G401 (cell line): ENCODE measurements at regions not wholly inside any gene's neighbourhood (a gene's known extent, or its start where the extent isn't known, plus 50 kb on each side); places are given as distances from the start of the nearest gene placed in this dataset.
A peak's percentile ranks its signal among the peaks of the same experiment; 100 is the strongest.

Experiments
- DNase-seq: peaks from one replicate; pipeline ENCODE4 v3.0.0-alpha.2; 2015; ENCODE audit warnings: low spot score
- in situ Hi-C: cut with HindIII; loops from 2 replicates; pipeline ENCODE4 v1.10.0; 2016; ENCODE audit warnings: low sequenced_read_pairs, mixed read lengths

DNA sequence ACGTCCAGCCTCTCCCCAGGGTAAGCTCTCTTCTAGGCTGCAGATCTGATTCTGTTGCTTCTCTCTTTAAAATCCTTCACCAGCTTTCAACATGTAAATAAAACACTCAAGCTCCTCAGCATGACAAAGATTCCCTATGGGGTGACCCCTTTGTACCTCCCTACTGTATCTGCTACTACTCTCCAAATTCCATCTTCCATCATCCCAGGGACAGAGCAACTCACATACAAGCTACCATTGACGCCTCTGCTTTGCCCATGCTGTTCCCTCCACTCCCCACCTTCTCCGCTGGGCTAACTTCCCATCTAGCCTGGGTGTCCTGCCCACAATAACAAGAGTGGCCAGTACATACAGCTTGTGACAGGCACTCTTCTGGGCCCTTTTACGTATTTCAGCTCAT lies 207.5 kb upstream of the ZBED5 start:
- in situ Hi-C loops, result no loop called here
- no peak for DNase-seq

DNA sequence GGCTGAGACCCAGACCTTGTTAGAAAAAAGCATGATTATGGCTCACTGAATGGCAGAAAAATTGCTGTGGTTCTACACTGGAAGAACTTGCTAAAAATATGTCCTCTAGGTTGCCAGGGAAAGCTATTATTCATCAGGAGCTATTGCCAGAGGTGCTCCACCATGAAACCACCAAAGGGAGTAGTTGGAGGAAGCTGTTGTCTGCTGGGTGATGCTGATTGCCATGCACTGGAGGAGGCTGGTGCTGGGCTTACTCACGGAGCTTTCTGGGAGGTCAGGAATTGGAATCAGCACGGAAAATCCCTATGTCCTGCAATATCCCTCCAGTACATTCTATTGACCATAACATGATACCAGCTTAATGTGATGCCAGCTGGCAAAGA lies 199.6 kb upstream of the ZBED5 start:
- no peak for DNase-seq
- in situ Hi-C loops, result no loop called here

DNA sequence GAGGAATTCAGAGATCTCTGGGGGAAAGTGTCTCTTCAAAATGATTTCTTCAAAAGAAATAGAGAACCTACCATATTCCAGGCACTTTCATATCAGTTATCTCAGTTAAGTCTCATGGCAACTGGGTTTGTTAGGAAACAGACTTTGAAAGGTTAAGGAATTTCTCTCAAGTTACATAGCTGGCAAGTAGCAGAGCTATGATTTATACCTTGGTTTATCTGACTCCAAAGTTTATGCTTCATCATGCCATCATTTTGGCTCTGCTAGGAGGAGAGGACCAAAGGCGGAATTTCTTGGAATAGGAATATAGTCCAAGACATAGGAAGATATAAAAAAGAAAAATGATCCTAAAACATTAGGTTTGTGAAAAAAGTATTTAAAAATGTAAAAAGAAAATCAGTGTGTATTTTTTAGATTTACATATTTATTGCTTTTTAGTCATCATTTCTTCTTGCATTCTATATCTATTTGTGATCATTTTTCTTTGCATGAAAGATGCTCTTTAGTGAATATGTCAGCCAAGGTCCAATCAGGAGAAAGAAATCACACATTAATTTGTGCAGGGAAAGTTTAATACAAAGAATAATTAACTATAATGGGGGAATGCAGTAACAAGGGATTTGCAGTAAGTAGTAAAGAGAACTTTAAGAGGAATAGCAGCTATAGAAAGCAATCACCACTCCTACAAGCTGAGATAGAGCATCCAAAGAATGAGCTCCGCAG lies 199.1 kb upstream of the ZBED5 start:
- DNase-seq, result no peak
- in situ Hi-C loops, result no loop called here

DNA sequence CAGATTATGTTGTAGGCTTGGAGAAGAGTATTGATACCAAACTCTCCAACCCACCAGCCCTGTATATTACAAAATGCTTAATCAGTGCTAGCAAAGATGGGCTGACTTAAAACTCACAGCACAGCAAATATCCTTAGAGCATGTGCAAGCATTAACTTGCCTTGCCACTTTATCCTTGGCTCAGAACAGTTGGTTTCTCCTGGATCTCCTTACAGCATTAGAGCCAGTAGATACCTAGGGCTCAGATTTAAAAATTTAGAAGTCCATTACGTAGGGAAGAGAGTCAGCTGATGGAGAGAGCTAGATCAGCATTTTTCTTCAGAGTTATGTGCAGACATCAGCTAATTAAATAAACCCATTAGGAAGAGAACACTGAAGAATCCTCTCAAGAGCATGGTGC lies 198.5 kb upstream of the ZBED5 start:
- DNase-seq, result no peak
- in situ Hi-C loops, result no loop called here

DNA sequence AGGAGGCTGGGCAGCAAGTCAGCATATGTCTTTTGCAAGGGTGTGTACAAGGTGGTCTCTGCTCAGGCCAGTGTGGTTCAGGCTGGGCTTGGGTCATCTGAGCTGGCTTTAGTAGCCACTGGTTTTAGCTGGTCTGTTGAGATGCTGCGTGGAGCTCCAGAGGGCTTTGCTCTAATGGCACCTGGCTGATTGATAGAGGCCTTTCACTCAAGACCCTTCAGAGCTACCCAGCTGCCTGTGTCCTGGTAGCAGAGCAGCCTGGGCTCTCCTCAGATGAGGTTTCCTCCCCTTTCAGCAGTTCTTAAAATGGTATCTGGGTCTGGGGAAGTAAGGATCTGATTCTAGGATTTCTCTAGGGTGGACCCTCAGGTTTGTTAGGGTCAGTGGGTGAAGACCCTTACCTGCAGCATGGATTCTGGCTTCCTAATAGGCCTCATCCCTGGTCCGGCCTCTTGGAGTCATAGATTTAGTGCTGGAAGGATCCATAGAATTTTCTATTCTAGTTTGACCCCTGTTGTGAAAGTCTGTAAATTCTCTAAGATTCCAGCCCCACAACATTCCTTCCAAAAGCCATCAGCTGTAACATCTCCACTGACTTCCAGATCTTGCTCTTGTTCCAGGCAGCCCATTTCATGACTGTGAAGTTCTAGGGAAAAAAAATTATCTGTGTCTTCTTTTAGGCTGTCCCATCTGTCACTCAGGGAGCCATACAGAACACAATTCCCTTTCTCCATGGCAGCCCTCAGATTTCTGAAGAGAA lies 190.2 kb upstream of the ZBED5 start:
- DNase-seq, result no peak
- in situ Hi-C loops, result no loop called here

GRCh38 chr11:11046781-11047180 lies 188.9 kb upstream of the ZBED5 start:
- in situ Hi-C loops, result no loop called here
- DNase-seq, result no peak

- peak; percentile 91 for DNase-seq
- in situ Hi-C loops, result no loop called here
Observed at GRCh38 chr11:11045156-11045930, 187.5 kb upstream of the ZBED5 start.

GRCh38 chr11:11044137-11044855 lies 186.4 kb upstream of the ZBED5 start:
- in situ Hi-C loops, result no loop called here
- peak; percentile 94 for DNase-seq

GRCh38 chr11:11043721-11044120 lies 185.9 kb upstream of the ZBED5 start:
- peak; percentile 82 for DNase-seq
- in situ Hi-C loops, result no loop called here

DNA sequence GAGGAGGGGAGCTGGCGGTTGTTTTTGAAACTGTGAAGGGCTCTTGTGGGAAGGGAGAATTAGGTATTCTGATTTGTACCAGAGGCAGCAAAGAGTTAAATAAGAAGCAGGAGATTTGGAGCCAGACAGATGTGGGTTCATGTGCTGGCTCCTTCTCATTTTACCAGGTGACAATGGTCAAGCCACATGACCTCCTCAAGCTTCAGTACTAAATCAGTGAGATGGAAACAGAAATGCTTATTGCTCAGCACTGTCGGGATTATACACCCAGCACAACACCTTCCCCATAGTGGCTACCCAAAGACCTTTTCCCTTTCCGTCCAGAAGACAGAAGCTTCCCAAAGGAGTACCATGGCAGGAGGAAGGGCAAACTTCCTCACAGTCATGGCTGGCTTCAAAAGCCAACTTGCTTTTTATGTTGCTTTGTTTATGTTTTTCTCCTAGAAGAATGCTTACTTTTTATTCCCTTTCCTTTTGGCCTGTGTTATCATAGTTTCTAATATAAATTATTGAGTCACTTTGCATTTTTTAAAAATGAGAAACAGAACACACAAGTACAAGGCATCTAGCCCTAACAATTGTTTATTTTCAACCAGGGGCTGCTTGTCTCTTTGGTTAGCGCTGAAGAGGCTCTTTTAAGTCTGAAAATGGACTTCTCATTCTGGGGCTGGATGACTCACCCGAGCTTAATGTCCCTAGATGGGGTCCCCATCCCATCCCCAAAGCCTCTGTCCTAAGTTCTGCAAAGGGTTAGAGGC lies 181.5 kb upstream of the ZBED5 start:
- in situ Hi-C loops, result no loop called here
- DNase-seq, result no peak

DNA sequence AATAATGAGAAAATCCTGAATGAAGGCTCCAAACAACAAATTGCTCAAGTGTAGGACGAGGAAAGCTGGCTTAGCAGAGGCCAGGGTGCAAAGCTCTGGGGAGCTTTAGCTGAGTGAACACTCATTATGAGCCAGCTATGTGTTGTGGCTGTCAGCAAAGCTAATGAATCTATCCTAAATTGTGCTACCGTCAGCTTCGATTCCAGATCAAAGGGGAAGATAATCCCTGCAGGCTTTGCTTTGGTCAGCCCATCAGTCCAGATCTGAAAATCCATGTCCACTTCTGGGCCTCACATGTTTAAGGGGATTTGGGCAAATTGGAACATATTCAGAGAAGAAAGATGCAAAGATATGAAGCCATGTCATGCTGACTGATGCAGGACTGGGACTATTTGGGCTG lies 180.9 kb upstream of the ZBED5 start:
- in situ Hi-C loops, result no loop called here
- no peak for DNase-seq

DNA sequence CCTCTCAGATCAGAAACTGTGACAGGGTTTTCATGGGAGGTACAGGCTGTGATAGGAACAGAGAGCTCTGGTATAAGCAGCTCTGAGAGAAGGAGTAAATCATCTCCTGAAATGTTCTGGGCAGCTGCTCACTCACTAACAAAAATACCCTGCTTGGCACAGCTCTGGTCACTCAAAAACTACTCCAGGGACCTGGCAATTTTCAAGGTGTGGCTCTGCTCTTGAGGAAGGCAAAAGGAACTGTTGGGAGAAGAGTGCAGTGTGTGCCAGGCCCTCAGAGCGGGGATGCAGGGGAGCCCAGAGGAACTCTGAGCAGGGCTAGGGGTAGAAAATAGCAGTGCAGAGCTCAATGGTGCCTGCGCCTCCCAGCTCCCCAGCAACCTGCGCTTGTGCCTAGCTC lies 180.5 kb upstream of the ZBED5 start:
- in situ Hi-C loops, result no loop called here
- no peak for DNase-seq

- in situ Hi-C loops, result no loop called here
- peak; percentile 91 for DNase-seq
Observed at GRCh38 chr11:11036848-11037732, 179.2 kb upstream of the ZBED5 start.

DNA sequence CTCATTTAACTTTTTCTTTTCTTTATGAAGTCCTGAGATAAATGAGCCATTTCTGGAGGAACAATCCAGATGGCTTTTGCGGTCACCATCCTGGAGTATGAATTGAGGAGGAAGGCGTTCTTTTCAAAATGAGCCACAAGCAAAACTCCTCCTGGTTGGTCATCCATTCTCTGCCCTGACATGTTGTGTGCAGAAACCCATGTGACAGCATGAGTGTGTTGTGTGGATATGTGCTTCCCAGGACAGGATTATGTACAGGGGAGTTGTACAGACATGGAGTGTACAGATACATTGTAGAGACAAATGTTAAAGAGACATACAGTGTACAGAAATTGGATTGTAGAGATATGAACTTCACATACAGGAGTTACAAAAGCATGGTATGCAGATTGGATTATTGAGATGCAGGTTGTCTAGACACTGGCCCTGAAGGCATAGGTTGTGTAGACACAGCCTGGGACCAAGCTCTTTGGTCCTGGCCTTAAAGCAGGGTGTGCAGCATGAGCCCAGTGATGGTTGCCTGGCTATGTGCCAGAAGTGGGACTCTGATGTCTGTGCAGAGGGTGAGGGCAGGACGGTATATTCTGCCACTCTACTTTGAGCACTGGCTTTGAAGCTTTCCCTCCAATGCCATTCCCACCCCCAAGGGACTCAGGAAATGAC lies 178.5 kb upstream of the ZBED5 start:
- DNase-seq, result no peak
- in situ Hi-C loops, result no loop called here

- in situ Hi-C loops, result no loop called here
Observed at GRCh38 chr11:11035331-11035730, 177.5 kb upstream of the ZBED5 start.

GRCh38 chr11:11034476-11034875 lies 176.6 kb upstream of the ZBED5 start:
- in situ Hi-C loops, result no loop called here
- DNase-seq, result no peak

More at GRCh38 chr11:11035331-11035730, 177.5 kb upstream of the ZBED5 start:
- no peak for DNase-seq

- in situ Hi-C loops, result no loop called here
- no peak for DNase-seq
Observed at GRCh38 chr11:11032066-11032465, 174.2 kb upstream of the ZBED5 start.
